ENCODE measurements at regions not wholly inside any gene's neighbourhood (a gene's known extent, or its start where the extent isn't known, plus 50 kb on each side); places are given as distances from the start of the nearest gene placed in this dataset.

- FAIRE-seq (no peak), DNase-seq (ENCODE audit: insufficient read length, low spot score) (no peak)
These were observed 129.2 kb upstream of the PDZRN3 start for GRCh38 chr3:73753985-73754384.

DNA sequence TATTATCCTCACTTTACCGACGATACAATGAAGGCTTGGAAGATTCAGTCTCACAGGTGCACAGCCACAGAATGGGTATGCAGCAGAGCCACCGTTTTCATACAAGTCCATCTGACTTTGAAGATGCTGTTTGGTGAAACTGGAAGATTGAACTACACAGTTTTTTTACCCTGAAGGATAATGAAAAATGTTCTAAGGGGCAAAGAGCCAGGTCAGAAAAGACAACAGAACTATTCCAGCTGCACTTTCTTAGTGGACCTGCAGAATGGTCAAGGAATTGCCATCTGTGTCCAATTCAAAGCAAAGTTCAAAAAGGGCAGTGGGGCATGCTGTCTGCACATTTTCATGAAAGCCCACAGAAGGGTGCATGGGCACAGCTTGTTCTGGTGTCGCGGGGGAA, 127.6 kb upstream of the PDZRN3 start:
- no peak for FAIRE-seq
- TF ChIP-seq POLR2AphosphoS5 (IDR thresholded peaks at IDR 0.05; ENCODE audit: low read depth, low read length) (no peak), POU2F2 (IDR thresholded peaks at IDR 0.05; ENCODE audit: low read depth, low read length) (no peak), TAF1 (IDR thresholded peaks at IDR 0.05; ENCODE audit: low read depth, low read length) (no peak), POLR2A (IDR thresholded peaks at IDR 0.05; ENCODE audit: low read depth, low read length) (no peak), SPI1 (IDR thresholded peaks at IDR 0.05; ENCODE audit: low read depth, low read length) (no peak), PAX5 (IDR thresholded peaks at IDR 0.05; ENCODE audit: insufficient read depth, low read length, severe bottlenecking) (no peak)
- DNase-seq (ENCODE audit: insufficient read length, low spot score) = no peak

More at GRCh38 chr3:73753985-73754384, 129.2 kb upstream of the PDZRN3 start:
- TF ChIP-seq PAX5 (IDR thresholded peaks at IDR 0.05; ENCODE audit: insufficient read depth, low read length, severe bottlenecking) = no peak
- no peak for TF ChIP-seq SPI1 (IDR thresholded peaks at IDR 0.05; ENCODE audit: low read depth, low read length)
- TF ChIP-seq POLR2AphosphoS5 (IDR thresholded peaks at IDR 0.05; ENCODE audit: low read depth, low read length) = no peak
- TF ChIP-seq POU2F2 (IDR thresholded peaks at IDR 0.05; ENCODE audit: low read depth, low read length) = no peak
- TF ChIP-seq POLR2A (IDR thresholded peaks at IDR 0.05; ENCODE audit: low read depth, low read length) = no peak
- TF ChIP-seq TAF1 (IDR thresholded peaks at IDR 0.05; ENCODE audit: low read depth, low read length) = no peak

DNA sequence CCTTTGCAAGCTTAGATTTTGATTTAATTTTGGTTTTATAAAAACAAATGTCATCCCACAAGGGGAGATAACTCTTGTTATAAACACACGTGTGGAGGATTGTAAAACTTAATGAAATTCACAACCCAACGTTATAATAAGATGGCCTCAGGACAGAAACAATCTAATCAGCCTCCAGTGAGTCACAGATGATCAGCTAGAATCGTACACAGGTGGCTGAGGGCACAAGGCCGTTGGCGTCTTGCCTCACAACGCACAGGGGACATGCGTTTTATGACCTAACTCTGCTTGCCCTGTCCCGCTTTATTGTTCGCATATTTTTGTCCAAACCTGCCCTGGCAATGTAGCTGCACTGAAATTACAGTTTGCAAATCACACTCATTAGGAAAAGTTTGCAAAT, 121.9 kb upstream of the PDZRN3 start:
- no peak for FAIRE-seq
- no peak for DNase-seq (ENCODE audit: insufficient read length, low spot score)
- no peak for TF ChIP-seq POU2F2 (IDR thresholded peaks at IDR 0.05; ENCODE audit: low read depth, low read length)
- no peak for TF ChIP-seq POLR2A (IDR thresholded peaks at IDR 0.05; ENCODE audit: low read depth, low read length)
- TF ChIP-seq POLR2AphosphoS5 (IDR thresholded peaks at IDR 0.05; ENCODE audit: low read depth, low read length) = no peak
- TF ChIP-seq TAF1 (IDR thresholded peaks at IDR 0.05; ENCODE audit: low read depth, low read length) = no peak
- TF ChIP-seq PAX5 (IDR thresholded peaks at IDR 0.05; ENCODE audit: insufficient read depth, low read length, severe bottlenecking) = no peak
- TF ChIP-seq SPI1 (IDR thresholded peaks at IDR 0.05; ENCODE audit: low read depth, low read length) = no peak

GRCh38 chr3:73745526-73746191, 120.9 kb upstream of the PDZRN3 start:
- DNase-seq (ENCODE audit: insufficient read length, low spot score) (no peak), FAIRE-seq (no peak)
- TF ChIP-seq POU2F2 (IDR thresholded peaks at IDR 0.05; ENCODE audit: low read depth, low read length) = no peak
- no peak for TF ChIP-seq SPI1 (IDR thresholded peaks at IDR 0.05; ENCODE audit: low read depth, low read length)
- no peak for TF ChIP-seq POLR2A (IDR thresholded peaks at IDR 0.05; ENCODE audit: low read depth, low read length)
- no peak for TF ChIP-seq POLR2AphosphoS5 (IDR thresholded peaks at IDR 0.05; ENCODE audit: low read depth, low read length)
- no peak for TF ChIP-seq PAX5 (IDR thresholded peaks at IDR 0.05; ENCODE audit: insufficient read depth, low read length, severe bottlenecking)
- TF ChIP-seq TAF1 (IDR thresholded peaks at IDR 0.05; ENCODE audit: low read depth, low read length) = no peak

DNA sequence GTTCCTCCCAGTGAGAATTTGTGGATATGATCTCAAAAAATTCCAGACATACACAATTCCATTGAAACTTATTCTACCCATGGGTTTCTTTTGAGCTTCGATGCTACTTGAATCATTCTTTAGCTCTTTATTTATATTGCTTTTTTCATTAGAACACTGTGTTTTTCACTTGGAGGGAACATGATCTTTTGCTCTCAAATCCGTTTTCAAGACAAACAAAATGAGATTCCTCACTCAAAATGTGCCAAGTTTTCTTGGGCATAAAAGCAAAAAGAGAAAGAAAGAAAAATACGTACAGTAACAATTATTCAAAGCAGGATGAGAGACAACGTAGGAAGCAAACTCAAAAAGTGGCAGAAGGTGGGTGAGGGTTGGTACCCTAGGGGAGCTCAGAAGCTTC, 118.8 kb upstream of the PDZRN3 start:
- DNase-seq (ENCODE audit: insufficient read length, low spot score) = no peak
- no peak for FAIRE-seq
- TF ChIP-seq POLR2A (IDR thresholded peaks at IDR 0.05; ENCODE audit: low read depth, low read length) = no peak
- TF ChIP-seq POU2F2 (IDR thresholded peaks at IDR 0.05; ENCODE audit: low read depth, low read length) = no peak

GRCh38 chr3:73739791-73740453, 115.2 kb upstream of the PDZRN3 start:
- TF ChIP-seq SPI1 (IDR thresholded peaks at IDR 0.05; ENCODE audit: low read depth, low read length) (no peak), TAF1 (IDR thresholded peaks at IDR 0.05; ENCODE audit: low read depth, low read length) (no peak), POLR2A (IDR thresholded peaks at IDR 0.05; ENCODE audit: low read depth, low read length) (no peak), PAX5 (IDR thresholded peaks at IDR 0.05; ENCODE audit: insufficient read depth, low read length, severe bottlenecking) (no peak), POU2F2 (IDR thresholded peaks at IDR 0.05; ENCODE audit: low read depth, low read length) (no peak), POLR2AphosphoS5 (IDR thresholded peaks at IDR 0.05; ENCODE audit: low read depth, low read length) (no peak)
- no peak for FAIRE-seq
- no peak for DNase-seq (ENCODE audit: insufficient read length, low spot score)

GRCh38 chr3:73738711-73739110, 114.0 kb upstream of the PDZRN3 start:
- no peak for FAIRE-seq
- no peak for DNase-seq (ENCODE audit: insufficient read length, low spot score)
- TF ChIP-seq SPI1 (IDR thresholded peaks at IDR 0.05; ENCODE audit: low read depth, low read length) (no peak), POLR2A (IDR thresholded peaks at IDR 0.05; ENCODE audit: low read depth, low read length) (no peak), POU2F2 (IDR thresholded peaks at IDR 0.05; ENCODE audit: low read depth, low read length) (no peak), POLR2AphosphoS5 (IDR thresholded peaks at IDR 0.05; ENCODE audit: low read depth, low read length) (no peak)

GRCh38 chr3:73734211-73735089, 109.7 kb upstream of the PDZRN3 start:
- no peak for FAIRE-seq
- TF ChIP-seq TAF1 (IDR thresholded peaks at IDR 0.05; ENCODE audit: low read depth, low read length) = no peak
- no peak for TF ChIP-seq POLR2A (IDR thresholded peaks at IDR 0.05; ENCODE audit: low read depth, low read length)
- TF ChIP-seq SPI1 (IDR thresholded peaks at IDR 0.05; ENCODE audit: low read depth, low read length) = no peak
- TF ChIP-seq PAX5 (IDR thresholded peaks at IDR 0.05; ENCODE audit: insufficient read depth, low read length, severe bottlenecking) = no peak
- DNase-seq (ENCODE audit: insufficient read length, low spot score) = no peak

DNA sequence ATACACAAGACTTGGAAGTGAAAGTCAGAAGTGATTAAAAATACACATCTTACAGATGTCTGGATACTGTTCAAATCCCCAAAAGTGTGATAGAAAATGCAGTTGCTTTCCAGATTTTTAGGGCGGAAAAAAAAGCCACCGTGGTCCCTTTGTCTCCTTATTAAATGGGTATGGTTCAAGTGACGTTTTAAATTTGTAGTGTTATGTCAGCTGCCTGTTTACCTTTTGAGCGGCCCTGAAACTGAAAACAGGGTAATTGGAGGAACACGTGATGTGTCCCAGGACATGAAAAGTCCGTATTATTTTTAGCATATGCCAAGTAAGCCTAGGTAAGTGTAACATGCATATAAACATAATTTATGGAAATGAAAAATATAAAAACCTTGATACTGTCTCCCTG, 109.0 kb upstream of the PDZRN3 start:
- DNase-seq (ENCODE audit: insufficient read length, low spot score) (no peak), FAIRE-seq (no peak)
- no peak for TF ChIP-seq PAX5 (IDR thresholded peaks at IDR 0.05; ENCODE audit: insufficient read depth, low read length, severe bottlenecking)
- TF ChIP-seq POLR2A (IDR thresholded peaks at IDR 0.05; ENCODE audit: low read depth, low read length) = no peak
- TF ChIP-seq POU2F2 (IDR thresholded peaks at IDR 0.05; ENCODE audit: low read depth, low read length) = no peak
- no peak for TF ChIP-seq SPI1 (IDR thresholded peaks at IDR 0.05; ENCODE audit: low read depth, low read length)
- TF ChIP-seq POLR2AphosphoS5 (IDR thresholded peaks at IDR 0.05; ENCODE audit: low read depth, low read length) = no peak
- no peak for TF ChIP-seq TAF1 (IDR thresholded peaks at IDR 0.05; ENCODE audit: low read depth, low read length)

Data from GM12891 (cell line).